ENCODE measurements at regions not wholly inside any gene's neighbourhood (a gene's known extent, or its start where the extent isn't known, plus 50 kb on each side); places are given as distances from the start of the nearest gene placed in this dataset.

DNA sequence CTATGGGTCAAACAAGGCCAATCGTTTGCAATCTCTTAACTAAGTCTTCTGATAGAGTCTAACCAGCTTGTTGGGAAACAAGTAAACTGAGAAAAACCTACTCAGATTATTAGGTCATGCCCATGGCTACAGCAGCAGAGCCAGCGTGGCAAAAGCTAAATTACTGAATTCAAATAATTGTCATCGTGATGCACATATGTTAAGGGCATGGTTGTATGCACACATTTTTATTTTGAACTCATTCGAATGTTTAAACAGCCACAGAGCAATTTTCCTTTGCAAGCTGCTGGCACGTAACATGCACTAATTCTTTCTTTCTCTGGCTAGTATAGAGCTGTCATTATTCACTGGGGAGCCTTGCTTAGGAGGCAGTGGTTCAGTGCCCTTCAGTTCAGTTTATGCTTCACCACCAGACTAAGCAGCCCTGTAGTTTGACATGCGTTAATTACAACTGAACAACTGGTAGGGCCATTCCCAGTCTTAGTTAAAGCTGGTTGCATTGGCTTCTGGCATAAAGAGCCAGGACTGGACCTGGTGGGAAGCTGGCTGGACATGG lies 396.4 kb downstream of the METTL15 start:
- TF ChIP-seq, protein P1, sequence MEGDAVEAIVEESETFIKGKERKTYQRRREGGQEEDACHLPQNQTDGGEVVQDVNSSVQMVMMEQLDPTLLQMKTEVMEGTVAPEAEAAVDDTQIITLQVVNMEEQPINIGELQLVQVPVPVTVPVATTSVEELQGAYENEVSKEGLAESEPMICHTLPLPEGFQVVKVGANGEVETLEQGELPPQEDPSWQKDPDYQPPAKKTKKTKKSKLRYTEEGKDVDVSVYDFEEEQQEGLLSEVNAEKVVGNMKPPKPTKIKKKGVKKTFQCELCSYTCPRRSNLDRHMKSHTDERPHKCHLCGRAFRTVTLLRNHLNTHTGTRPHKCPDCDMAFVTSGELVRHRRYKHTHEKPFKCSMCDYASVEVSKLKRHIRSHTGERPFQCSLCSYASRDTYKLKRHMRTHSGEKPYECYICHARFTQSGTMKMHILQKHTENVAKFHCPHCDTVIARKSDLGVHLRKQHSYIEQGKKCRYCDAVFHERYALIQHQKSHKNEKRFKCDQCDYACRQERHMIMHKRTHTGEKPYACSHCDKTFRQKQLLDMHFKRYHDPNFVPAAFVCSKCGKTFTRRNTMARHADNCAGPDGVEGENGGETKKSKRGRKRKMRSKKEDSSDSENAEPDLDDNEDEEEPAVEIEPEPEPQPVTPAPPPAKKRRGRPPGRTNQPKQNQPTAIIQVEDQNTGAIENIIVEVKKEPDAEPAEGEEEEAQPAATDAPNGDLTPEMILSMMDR (IDR thresholded peaks at IDR 0.05; ENCODE audit: low read depth, low read length, poor library complexity, severe bottlenecking): no peak
- no peak for TF ChIP-seq EZH2phosphoT487 (IDR thresholded peaks at IDR 0.05; ENCODE audit: borderline replicate concordance, low read length)

Data from DOHH2 (cell line).